ENCODE measurements at regions not wholly inside any gene's neighbourhood (a gene's known extent, or its start where the extent isn't known, plus 50 kb on each side); places are given as distances from the start of the nearest gene placed in this dataset.

- no peak for TF ChIP-seq POLR2A (IDR thresholded peaks at IDR 0.05)
- TF ChIP-seq POLR2AphosphoS5 (IDR thresholded peaks at IDR 0.05), result no peak
- no peak for TF ChIP-seq CTCF (IDR thresholded peaks at IDR 0.05 in 8 of 11, conservative IDR thresholded peaks at IDR 0.05 in 3 of 11)
Observed at GRCh38 chr15:22263738-22264137, 183.4 kb downstream of the OR4M2 start.

All from spleen (tissue), 7 donors.